HG02759 (cell line): ENCODE measurements at regions not wholly inside any gene's neighbourhood (a gene's known extent, or its start where the extent isn't known, plus 50 kb on each side); places are given as distances from the start of the nearest gene placed in this dataset.
"Not testable (repeated sequence)": the region's sequence is repeated elsewhere in the genome, so short reads cannot be mapped to it uniquely, and the experiment has no call there.

Experiments used
- ATAC-seq: cut with Tn5 transposase; IDR thresholded peaks from one replicate; pipeline ENCODE4 v1.9.1; 2021; ENCODE audit warnings: mild to moderate bottlenecking, moderate library complexity; ENCODE audit not compliant: unreplicated experiment

- ATAC-seq = no peak
Observed at GRCh38 chr13:24563087-24563486, 50.5 kb upstream of the PARP4 start.

GRCh38 chr13:24563971-24564370 is 51.4 kb upstream of the PARP4 start:
- not testable (repeated sequence) for ATAC-seq

GRCh38 chr13:24564881-24565280 is 52.3 kb upstream of the PARP4 start:
- peak; percentile 62 for ATAC-seq

GRCh38 chr13:24567593-24567992 is 55.0 kb upstream of the PARP4 start:
- ATAC-seq = not testable (repeated sequence)

- ATAC-seq = no peak
Observed at GRCh38 chr13:24574847-24575246, 62.3 kb upstream of the PARP4 start.

GRCh38 chr13:24580315-24580714 is 67.7 kb upstream of the PARP4 start:
- not testable (repeated sequence) for ATAC-seq

GRCh38 chr13:24581578-24581977 is 69.0 kb upstream of the PARP4 start:
- ATAC-seq = not testable (repeated sequence)

- ATAC-seq = not testable (repeated sequence)
Observed at GRCh38 chr13:24591697-24592096, 79.1 kb upstream of the PARP4 start.

GRCh38 chr13:24597906-24598670 is 82.1 kb upstream of the ATP12A start:
- ATAC-seq = not testable (repeated sequence)

GRCh38 chr13:24599019-24599791 is 81.0 kb upstream of the ATP12A start:
- not testable (repeated sequence) for ATAC-seq

- ATAC-seq = no peak
Observed at GRCh38 chr13:24605923-24606372, 74.3 kb upstream of the ATP12A start.

- no peak for ATAC-seq
Observed at GRCh38 chr13:24606486-24607170, 73.6 kb upstream of the ATP12A start.

GRCh38 chr13:24610956-24611355 is 69.3 kb upstream of the ATP12A start:
- ATAC-seq = peak; percentile 55

- no peak for ATAC-seq
Observed at GRCh38 chr13:24612726-24613125, 67.5 kb upstream of the ATP12A start.

- no peak for ATAC-seq
Observed at GRCh38 chr13:24613128-24613527, 67.1 kb upstream of the ATP12A start.

- ATAC-seq = no peak
Observed at GRCh38 chr13:24613755-24614154, 66.5 kb upstream of the ATP12A start.

- ATAC-seq = no peak
Observed at GRCh38 chr13:24614306-24615080, 65.7 kb upstream of the ATP12A start.

- no peak for ATAC-seq
Observed at GRCh38 chr13:24615114-24615513, 65.1 kb upstream of the ATP12A start.

GRCh38 chr13:24615911-24616472 is 64.2 kb upstream of the ATP12A start:
- no peak for ATAC-seq

- ATAC-seq = no peak
Observed at GRCh38 chr13:24616514-24616913, 63.7 kb upstream of the ATP12A start.
